Left colon (tissue), 2 donors: ENCODE measurements at regions not wholly inside any gene's neighbourhood (a gene's known extent, or its start where the extent isn't known, plus 50 kb on each side); places are given as distances from the start of the nearest gene placed in this dataset.

Experiments
- ATAC-seq: fragments of 200-7000 bp; cut with Tn5 transposase; one replicate; pipeline ENCODE4 v1.9.1; 2020; ENCODE audit warnings: mild to moderate bottlenecking, moderate library complexity
- DNase-seq, 2 donors: peaks; one replicate each; pipeline ENCODE4 v3.0.0-alpha.2; 2020
- intact Hi-C, 2 donors: fragments of 100-400 bp; cut with DNase I in 1 of 2; cut with micrococcal nuclease in 1 of 2; formaldehyde crosslinking; loops; one replicate each; pipeline versions ENCODE4 v1.11.2 to v1.14.0; 2022; cut with DNase I, micrococcal nuclease
- donor health status: DM: no; HTN: no; CAD: no.
- donor health status: DM: yes; HTN: yes; CAD: no.

DNA sequence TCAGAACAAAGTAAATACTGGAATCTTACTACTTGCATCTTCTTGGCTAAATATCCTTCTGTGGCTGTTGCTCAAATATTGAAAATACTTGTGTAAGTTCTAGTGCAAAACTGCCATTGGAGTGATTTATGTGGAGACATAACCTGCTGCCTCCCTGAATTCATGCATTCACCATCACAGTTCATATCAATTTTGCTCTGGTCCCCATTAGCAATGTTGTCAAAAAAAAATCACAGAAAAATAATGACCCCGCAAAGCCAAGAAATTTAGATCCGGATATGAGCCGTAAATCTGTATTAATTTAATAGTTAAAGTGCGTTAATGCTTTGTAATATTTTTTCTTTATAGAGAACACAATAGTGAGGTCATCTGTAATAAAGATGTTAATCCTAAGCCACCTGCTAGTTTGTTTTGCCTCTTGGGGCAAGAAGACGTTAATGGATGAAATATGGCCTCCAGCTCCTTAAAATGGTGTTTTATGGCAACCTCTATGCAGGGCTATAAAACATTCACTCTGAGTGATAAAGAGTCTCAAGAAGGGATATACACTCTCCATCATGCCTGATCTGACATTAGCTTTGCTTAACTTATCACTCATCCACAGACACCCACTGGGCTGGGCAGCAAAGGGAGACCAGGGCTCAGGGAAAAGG lies 255.9 kb downstream of the INSC start:
- intact Hi-C loops = no loop called here
- DNase-seq (no peak), ATAC-seq (no peak)

DNA sequence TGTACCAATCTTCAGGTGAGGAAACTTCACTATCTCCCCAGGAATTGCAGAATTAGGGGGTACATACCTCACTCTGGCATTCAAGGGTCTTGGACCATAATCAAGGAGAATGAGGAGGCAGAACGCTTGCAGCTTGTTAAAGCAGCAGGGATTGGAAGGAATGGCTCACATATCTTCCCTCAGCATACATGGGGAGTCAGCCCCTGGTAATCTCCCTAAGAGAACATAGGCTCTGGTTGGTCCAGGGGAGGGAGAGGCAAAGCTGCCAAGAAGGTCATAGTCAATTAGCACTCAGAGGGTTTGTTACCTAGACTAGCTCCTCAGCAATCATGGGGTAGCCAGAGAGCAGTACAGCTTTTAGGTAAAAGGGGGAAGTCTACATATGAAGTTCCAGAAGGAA lies 256.8 kb downstream of the INSC start:
- intact Hi-C loops = no loop called here
- ATAC-seq (no peak), DNase-seq (no peak)

DNA sequence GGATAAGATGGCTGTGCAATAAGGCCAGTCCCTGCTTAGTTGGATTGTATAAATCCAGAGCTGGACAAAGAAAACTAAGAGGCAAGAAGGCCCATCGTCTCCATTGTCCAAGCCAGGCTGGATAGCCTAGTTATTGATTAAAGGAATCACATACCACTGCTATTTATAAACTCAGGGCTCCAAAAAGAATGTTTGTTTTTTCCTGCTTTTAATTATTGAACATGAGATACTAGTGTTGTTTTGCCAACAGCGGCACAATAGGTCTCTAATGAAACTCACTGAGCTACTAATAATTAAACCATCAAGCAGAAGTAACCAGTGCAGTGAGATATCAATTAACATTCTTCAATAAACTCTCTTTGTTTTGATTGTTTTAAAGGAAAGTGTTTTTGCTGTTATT lies 259.7 kb downstream of the INSC start:
- DNase-seq (no peak), ATAC-seq (no peak)
- intact Hi-C loops = no loop called here

DNA sequence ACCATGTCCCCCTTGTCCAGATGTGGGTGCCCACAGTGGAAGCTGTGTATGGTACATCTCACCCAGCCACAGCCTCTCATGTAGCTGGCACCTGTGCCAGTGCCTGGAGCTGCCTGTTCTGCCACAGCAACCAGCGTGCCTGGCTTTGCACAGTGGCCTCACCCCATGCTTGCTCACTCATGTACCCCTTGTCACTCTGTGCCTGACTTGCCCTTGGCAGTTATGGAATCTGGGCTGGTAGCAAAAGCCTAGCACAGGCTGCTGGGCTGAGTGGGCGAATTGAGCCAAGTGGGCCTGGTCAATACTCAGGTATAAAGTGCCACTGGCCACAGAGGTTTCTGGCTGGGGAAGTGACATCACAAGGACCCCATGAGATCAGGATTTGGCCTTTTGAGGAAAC lies 264.2 kb downstream of the INSC start:
- intact Hi-C loops = no loop called here
- DNase-seq (no peak), ATAC-seq (no peak)

DNA sequence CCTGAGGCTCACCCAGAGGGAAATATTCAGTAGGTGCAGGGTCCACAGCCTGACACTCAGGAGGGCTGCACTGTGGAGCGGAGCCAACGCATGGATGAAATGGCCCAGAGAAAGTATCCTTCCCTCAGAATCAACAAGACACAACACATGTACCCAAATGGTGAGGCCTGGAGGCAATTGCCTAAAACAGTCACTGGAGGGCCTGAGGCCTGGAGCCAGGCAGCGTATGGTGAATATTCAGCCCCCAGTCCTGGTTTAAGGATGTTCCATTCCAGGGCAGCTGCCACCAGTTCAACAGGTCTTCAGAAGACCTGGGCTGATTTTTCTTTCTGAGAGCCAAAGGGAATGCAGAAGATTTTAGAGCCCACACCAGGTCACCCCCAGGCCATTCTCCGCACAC lies 264.8 kb downstream of the INSC start:
- no peak for ATAC-seq
- DNase-seq = no peak
- intact Hi-C loops = no loop called here

DNA sequence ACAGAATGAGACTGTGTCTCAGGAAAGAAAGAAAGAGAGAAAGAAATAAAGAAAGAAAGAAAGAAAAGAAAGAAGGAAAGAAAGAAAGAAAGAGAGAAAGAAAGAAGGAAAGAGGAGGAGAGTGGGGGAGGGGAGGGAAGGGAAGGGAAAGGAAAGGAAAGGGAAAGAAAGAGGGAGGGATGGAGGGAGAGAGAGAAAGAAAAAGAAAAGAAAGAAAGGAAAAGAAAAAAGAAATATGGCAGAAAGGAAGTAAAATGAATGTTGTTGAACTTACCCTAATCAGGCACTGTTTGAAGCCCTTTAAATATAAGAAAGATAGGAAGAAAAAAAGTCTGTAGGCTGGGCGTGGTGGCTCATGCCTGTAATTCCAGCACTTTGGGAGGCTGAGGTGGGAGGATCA lies 276.1 kb downstream of the INSC start:
- no peak for ATAC-seq
- intact Hi-C loops = no loop called here
- DNase-seq = no peak

DNA sequence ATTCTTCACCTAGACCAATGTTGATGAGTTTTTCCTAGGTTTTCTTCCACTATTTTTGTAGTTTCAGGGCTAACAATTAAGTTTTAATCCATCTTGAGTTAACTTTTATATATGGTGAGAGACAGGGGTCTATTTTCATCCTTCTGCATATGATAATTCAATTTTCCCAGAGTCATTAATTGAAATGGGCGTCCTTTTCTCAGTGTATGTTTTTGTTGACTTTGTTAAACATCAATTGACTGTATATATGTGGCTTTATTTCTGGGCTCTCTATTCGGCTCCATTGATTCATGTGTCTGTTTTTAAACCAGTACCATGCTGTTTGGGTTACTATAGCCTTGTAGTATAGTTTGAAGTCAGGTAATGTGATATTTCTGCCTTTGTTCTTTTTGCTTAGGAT lies 282.1 kb downstream of the INSC start:
- DNase-seq (no peak), ATAC-seq (no peak)
- intact Hi-C loops = no loop called here

DNA sequence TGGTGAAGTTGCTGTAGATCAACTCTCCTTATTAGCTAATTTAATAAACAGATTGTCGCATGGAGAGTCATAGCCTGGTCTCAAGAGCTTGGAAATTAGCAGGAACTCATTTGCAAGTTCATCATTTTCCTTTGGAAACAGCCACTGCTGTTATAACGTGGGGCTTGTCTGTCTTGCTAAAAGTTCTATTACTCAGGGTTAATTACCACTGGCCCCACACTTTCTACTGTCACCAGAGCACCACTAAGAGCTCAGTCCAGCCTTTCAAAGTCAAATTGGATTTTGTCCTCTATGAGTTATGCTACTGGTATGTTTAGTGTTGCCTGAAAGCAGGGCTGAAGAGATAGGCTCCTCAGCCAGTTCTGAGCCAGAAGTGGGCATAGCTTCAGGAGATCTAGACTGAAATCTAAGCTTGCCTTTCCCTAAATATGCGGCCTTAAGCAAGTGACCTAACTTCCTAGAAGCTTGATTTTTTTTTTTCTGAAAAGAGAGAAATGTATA lies 292.2 kb downstream of the INSC start:
- intact Hi-C loops = no loop called here
- DNase-seq (no peak), ATAC-seq (no peak)

DNA sequence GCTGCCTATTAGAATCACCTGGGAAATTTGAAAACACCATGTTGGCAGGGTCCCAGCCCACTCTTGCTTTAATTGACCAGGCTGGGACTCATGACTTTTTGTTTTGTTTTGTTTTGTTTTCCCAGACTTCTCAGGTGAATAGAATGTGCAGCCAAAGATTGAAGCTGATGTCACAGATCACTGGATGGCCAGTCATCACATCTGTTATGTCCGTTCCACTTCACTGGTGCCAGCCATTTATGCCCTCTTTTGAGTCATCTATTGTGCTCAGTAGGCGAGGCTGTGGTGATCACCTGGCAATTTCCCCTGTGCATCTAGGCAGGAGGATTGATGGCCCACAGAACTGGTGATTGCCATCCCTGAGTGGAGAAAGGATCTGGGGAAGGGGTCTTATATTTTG lies 297.3 kb downstream of the INSC start:
- ATAC-seq (no peak), DNase-seq (no peak)
- intact Hi-C loops = no loop called here

DNA sequence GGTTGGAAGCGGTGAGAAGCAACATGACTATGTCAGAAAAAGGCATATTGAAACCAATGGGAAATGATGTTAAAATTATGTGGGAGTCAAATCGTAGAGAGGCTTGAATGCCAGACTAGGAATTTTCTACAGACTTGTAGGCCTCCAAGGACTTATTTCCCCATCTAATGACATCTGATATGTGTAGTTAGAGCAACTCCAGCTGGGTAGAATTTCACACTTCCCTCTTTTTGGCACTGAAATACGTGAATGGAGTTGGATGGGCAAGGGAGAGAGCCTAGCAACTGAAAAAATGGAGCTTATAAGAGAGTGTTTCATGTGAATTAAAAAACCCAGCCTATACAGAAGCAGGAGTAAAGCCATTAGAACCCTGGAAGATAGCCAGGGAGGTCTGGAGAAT lies 304.2 kb downstream of the INSC start:
- intact Hi-C loops = no loop called here
- ATAC-seq (no peak), DNase-seq (no peak)

DNA sequence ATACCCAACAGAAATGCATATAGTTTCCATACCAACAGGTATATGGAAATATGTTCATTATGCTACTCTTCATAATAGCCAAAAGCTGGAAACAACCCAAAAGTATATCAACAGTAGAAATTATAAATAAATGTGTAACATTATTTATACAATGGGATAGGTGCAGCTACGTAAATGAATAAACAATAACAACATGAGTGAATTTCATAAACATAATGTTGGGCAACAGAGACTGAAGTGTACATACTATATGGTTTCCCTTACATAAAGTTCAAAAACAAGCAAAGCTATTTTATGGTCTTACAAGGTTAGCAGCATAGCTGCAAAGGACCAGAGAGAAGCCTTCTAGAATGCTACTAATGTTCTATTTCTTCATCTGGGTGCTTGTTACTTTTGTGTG lies 305.0 kb downstream of the INSC start:
- DNase-seq (no peak), ATAC-seq (no peak)
- intact Hi-C loops = no loop called here

DNA sequence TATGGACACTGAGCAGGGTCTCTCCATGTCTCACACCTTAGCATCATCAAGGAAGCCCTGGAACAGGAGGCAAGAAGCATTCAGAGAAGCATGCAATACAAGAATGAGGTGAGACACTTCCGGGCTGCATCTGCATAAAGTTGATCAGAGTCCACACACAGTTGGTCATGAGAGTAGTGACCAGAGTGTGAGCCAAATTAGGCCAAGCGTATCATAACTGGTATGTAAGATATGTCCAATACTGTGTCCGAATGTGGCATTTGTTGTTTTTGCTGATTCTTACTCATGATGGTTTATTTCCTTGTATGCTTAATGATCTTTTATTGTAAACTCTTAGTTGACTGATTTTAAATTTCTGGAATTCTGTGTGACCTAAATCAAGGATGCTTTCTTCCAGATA lies 315.7 kb downstream of the INSC start:
- DNase-seq (no peak), ATAC-seq (no peak)
- intact Hi-C loops = no loop called here

DNA sequence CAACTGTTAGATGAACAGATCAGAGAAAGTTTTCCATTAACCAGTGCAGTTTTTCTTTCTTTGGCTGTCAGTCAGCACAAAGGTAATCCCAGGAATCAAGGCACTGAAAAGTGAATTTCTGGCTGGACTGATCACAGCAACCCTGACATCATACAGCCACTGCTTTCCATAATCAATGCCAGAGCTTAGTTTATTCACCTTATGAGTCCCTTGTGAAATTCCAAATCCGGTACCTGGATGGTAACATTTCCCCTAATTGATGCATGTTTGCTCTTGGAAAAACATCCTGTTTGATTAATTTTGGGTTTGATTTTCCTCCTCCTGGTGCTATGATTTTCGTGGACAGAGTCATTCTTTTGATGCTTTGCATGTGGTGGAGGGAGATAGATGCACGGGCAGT lies 319.8 kb downstream of the INSC start:
- no peak for ATAC-seq
- no peak for DNase-seq
- intact Hi-C loops = no loop called here

DNA sequence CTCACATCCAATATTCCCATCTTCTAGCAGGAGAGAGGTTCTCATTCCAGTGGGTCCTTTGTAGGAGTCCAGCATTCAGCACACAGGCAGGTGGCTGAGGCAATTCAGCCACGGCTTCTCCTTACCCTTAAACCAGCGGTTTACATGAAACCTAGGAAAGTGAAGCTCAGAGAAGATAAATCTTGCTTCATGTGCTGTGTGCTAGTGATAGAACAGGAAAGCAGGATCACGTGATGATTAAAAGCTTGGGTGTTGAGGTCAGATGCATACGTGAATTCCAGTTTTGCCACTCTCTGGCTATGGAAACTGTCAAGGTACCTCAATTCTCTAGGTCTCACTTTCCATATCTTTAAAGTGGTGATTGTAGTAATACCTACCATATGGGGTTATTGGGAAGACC lies 331.6 kb downstream of the INSC start:
- intact Hi-C loops = no loop called here
- ATAC-seq (no peak), DNase-seq (no peak)

DNA sequence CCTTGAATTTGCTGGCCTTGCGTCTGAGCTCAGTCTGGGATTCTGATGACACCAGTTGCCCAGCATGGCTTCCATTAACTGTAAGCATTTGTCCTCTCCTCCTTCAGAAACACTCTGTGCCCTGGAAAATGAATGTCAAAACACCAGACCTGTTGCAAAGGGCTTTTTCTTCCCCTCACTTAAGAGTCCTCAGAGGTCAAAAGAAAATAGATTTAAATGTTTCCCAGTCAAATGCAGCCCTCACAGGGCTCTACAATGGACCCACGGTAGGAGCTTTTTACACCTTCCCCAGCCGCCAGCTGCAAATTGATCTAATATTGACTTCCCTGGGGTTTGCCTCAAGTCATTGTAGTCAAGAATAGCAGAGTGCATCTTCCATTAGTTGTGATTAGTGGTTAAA lies 332.2 kb downstream of the INSC start:
- ATAC-seq (no peak), DNase-seq (no peak)
- intact Hi-C loops = no loop called here

DNA sequence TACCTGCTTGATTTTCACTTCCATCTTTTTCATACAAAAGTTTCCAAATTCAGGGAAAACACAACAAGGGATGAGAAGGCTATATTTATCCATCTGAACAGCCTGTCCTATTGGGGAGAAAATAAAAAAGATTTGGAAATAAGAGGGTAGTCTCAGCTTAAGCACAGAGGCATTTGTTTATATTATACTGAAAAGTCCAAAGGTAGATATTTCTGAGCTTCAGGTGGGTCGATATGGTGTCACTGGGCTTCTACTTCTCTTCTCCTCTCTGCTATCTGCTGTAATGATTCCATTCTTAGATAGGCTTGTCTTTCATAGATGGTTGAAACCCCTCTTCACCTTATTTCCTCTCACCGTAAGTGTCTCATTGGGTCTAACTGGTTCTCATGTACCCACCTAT lies 337.0 kb downstream of the INSC start:
- DNase-seq (no peak), ATAC-seq (no peak)
- intact Hi-C loops = no loop called here

DNA sequence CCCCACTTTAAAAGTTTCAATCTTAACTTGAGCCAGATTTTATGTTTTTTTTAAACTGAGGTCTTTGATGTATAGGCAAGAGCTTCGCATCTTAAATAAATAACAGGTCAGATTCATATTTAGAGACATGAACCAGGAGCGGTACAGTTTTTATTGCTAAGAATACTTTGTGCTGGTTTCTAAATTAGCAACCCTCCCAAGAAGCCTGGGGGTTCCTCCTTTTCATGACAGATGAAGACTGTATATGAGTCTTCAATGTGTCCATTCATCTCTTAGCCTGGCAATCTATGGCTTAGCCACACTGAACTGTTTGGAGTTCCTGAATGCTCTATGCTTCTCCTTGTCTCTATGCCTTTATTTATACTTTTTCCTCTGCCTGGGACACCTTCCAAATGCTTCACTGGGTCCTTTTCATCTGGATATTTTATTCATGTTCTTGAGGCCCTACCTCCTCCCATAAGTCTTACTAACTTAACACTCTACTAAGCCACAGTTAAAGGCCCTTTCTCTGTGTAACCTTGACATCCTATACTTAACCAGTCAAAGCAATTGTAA lies 338.6 kb downstream of the INSC start:
- DNase-seq (no peak), ATAC-seq (no peak)
- intact Hi-C loops = no loop called here

DNA sequence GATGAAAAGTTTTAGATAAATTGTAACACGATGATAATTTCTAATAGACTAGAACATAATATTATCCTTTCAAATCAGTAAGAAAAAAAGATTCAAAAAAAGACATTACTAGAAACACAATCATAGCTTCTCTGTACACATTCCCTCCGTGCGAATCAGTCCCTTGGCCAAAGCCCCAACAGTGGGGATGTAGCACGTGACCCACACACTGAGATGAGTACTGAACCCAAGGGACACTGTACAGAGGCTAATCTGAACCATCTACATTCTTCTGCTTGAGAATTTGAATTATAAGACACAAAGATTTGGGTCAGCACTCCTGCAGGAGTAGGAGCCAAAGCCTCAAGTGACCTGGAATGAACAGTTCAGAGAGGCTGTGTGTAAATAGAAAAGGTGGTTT lies 353.7 kb downstream of the INSC start:
- intact Hi-C loops = no loop called here
- ATAC-seq = no peak
- DNase-seq = no peak

DNA sequence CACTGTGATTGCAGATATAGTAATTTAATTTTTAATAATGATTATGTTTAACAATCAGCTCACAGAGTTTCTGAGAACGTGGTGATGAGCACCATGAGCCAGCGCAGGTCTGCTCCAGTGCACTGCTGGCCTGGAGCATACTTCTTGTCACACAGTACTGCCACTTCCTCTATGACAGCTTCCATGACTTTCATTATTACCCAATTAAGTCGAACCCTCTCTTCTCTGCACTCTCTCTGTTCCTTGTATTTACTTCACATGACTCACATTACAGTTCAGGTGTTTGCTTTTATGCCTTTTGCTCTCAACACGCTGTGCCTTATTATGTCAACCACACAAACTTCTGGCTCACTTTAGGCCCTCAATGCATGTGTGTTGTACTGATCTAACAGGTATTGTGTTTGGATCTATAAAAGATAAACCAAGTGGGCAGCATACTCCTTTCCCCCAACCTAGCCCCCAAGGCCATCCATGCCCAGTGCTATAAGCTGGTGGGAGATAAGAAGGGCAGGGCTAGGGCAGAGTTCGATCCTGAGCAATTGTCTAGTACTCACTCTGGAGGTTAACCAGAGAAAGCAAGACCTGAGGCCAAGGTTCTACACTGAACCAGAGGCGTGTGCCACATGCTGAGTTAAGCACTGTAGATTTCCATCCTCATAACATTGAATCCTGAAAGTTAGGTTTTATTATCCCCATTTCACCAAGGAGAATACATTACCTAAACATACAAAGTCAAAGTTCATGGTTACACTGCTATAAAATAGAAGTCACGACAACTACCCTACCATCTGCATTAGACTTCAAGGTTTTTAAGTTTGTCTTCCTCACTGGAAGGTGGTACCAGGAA lies 356.5 kb downstream of the INSC start:
- ATAC-seq = peak; percentile 91
- DNase-seq = peak; percentile 32 to 51

More for the DNA sequence above, 356.5 kb downstream of the INSC start:
- intact Hi-C loops = no loop called here
